LNCAP (cell line): ENCODE measurements at regions not wholly inside any gene's neighbourhood (a gene's known extent, or its start where the extent isn't known, plus 50 kb on each side); places are given as distances from the start of the nearest gene placed in this dataset.

Source experiments
- TF ChIP-seq, protein P1 (sequence below): fragments of 450-650 bp; IDR thresholded peaks from 2 replicates; pipeline ENCODE4 v1.5.1; 2017; ENCODE audit warnings: mild to moderate bottlenecking

DNA sequence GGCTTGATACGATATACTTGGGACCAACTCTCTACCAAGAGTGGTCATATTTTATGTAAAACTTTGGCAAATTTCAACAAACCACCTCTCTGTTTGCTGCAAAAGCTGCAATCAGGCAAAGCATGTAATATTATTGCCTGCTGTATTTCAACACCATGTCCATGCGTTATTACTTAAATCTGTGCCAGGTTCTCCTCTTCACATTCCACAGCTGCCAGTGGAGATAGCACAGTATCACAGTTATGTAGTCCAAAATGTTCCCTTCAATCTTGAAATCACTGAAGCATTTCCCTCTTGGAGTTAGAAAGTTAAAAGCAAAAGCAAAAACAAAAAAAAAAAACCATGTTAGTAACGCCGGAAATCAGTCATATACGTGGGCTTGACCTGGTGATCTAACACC lies 396.7 kb upstream of the MAGEC2 start:
- TF ChIP-seq, protein P1, sequence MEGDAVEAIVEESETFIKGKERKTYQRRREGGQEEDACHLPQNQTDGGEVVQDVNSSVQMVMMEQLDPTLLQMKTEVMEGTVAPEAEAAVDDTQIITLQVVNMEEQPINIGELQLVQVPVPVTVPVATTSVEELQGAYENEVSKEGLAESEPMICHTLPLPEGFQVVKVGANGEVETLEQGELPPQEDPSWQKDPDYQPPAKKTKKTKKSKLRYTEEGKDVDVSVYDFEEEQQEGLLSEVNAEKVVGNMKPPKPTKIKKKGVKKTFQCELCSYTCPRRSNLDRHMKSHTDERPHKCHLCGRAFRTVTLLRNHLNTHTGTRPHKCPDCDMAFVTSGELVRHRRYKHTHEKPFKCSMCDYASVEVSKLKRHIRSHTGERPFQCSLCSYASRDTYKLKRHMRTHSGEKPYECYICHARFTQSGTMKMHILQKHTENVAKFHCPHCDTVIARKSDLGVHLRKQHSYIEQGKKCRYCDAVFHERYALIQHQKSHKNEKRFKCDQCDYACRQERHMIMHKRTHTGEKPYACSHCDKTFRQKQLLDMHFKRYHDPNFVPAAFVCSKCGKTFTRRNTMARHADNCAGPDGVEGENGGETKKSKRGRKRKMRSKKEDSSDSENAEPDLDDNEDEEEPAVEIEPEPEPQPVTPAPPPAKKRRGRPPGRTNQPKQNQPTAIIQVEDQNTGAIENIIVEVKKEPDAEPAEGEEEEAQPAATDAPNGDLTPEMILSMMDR, result no peak

DNA sequence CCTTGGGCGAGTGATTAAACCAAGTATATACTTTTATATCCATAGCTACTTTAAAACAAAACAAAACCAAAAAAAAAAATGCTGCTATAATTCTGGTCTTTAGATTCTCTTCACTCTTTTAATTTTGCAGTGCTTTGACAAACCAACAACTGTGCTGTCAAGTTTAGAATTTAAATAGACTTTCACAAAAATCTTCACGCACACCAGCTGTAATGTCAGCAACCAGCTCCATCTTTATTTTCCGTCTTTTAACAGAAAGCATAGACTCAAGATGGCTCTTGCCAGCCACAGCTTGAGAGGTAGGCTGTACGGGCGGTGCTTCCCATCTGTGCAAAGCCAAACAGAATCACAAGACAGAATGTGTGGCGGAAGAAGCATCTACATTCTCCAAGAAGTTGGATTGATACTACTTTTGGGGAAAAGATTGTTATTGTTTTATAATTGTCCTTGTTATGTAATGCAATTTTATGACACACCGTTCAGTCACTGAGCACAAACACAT lies 388.3 kb upstream of the MAGEC2 start:
- TF ChIP-seq, protein P1, result no peak

DNA sequence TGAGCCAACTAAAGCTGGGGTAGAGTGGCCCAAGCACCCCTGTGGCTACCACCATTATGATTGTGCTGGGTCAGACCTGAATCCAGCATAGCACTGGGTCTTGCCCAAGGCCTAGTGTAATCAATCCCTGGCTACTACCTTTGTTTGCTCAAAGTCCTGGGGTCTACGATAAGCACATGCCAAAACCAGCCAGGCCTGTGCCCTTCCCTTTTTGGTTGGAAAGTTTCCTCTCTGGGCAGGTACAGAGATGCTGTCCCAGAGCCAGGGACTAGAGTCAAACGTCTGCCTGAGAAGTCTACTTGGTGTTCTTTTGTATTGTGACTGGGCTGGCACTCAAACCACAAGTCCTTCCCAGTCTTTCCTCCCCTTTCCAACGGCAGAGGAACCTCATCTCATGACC lies 371.5 kb upstream of the MAGEC2 start:
- TF ChIP-seq, protein P1, result no peak

DNA sequence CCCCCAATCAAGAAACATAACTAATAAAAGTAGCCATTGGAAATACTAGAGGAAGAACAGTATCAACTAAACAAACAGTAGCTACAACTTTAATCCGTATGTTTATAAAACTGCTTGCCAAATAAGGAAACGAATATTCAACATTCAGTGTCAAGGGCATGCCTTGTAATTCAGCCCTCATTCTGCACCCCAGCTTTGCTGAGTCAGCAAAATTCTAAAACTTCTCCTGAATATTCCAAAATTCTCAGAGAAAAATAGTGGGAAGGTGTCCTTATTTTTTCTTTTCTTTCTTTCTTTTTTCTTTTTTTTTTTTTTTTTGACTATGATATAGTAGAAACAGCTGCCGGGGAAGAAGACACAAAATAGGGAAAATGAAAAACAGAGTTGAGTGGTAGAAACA lies 344.8 kb upstream of the MAGEC2 start:
- TF ChIP-seq, protein P1, result no peak

DNA sequence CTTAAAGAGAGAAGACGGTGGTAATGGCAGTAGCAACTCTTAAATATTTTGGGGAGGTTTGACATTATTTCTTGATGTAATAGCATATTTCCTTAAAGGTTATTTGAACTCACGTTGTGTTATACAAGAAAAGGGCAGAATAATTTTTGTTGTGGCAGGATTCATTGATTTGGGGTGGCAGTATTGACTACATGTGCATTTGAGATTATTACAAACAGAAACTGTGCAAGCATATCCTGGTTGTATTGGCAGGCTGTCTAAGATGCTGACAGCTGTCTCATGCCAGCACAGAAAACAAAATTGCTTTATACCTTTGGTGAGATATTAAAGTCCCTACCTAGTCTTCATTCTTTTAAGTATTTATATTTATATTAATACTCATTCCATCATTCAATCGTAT lies 300.7 kb upstream of the MAGEC2 start:
- TF ChIP-seq, protein P1, result no peak

DNA sequence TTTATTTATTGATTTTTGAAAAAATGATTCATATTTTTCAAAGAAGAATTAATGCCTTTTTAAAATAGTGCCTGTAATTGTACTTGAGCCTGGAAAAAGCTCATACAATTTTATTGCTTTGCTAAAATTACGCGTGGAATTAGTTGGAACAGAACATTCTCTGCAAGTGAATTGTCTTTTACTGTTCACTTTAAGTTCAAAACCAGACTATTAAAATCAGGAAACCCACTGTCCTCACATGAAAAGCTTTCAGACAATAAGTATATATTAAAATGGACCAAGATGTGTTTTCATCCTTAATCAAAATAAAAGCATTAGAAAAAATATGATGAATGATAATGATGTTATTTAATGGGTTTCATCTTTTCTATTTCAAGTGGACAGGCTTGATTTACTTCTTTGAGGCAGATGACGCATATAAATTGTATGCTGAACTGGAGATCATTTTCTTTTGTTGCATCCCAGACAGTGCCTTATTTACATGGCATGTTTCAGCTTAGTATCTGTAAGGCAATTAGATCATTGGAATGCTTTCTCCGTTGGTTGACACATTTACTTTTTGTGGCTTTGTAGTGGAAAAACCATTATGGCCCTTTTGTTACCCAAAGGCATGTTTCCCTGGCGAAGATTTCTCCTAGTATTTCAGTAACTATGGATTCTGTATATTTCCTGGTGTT lies 299.0 kb upstream of the MAGEC2 start:
- TF ChIP-seq, protein P1, result no peak

DNA sequence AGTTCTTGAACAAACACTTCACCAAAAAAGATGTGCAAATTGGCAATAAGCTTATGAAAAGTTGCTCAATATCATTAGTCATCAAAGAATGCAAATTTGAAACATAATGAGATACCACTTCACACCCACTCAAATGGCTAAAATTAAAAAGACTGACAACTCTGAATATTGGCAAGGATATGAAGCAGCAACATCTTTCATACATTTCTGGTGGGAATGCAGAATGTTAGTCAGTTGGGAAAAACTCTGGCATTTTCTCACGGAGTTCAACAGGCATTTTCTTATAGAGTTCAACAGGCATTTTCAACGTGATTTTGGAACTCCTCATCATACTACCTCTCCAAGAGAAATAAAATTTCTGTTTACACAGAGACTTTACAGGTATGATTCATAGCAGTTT lies 297.4 kb upstream of the MAGEC2 start:
- TF ChIP-seq, protein P1, result no peak

DNA sequence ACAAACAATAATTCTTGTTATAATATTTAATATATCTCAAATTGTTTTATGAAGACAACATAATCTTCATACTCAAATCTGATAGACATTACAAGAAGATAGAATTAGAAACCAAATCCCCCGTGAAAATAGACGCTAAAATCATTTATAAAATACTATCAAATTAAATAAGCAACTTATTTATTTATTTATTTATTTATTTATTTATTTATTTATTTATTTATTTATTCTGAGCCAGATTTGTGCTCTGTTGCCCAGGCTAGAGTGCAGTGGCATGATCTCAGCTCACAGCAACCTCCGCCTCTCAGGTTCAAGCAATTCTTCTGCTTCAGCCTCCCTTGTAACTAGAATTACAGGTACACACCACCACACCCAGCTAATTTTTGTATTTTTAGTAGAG lies 294.9 kb upstream of the MAGEC2 start:
- TF ChIP-seq, protein P1, result no peak
